Breast epithelium (tissue), 4 donors: ENCODE measurements at regions not wholly inside any gene's neighbourhood (a gene's known extent, or its start where the extent isn't known, plus 50 kb on each side); places are given as distances from the start of the nearest gene placed in this dataset.

ENCODE experiments used
- DNase-seq, 2 donors: peaks; one replicate each; pipeline ENCODE4 v3.0.0-alpha.2; 2019; ENCODE audit warnings: low spot score in 2 of 2
- H3K27ac ChIP-seq, 2 donors: fragments of 200-600 bp; sonication (generic) in 1 of 2; one replicate each; pipeline ENCODE4 v1.5.1; 2016 to 2019; ENCODE audit warnings: mild to moderate bottlenecking in 1 of 2
- H3K27me3 ChIP-seq, 2 donors: fragments of 200-600 bp; sonication (generic) in 1 of 2; one replicate each; pipeline versions ENCODE4 v1.5.1 to v1.6.0; 2017 to 2019; ENCODE audit warnings: control low read depth in 1 of 2, mild to moderate bottlenecking in 1 of 2
- H3K36me3 ChIP-seq: fragments of 200-600 bp; one replicate; pipeline ENCODE4 v1.5.1; 2019
- H3K4me1 ChIP-seq, 2 donors: fragments of 200-600 bp; sonication (generic); one replicate each; pipeline ENCODE4 v1.5.1; 2016 to 2019; ENCODE audit warnings: control low read depth in 1 of 2
- H3K4me3 ChIP-seq, 3 donors: fragments of 200-600 bp; sonication (generic); 1 replicate in 2 of 3; 2 replicates in 1 of 3; pipeline ENCODE4 v1.5.1; 2016 to 2019; ENCODE audit warnings: mild to moderate bottlenecking in 3 of 3, moderate library complexity in 2 of 3
- H3K9me3 ChIP-seq, 2 donors: fragments of 200-600 bp; sonication (generic) in 1 of 2; one replicate each; pipeline ENCODE4 v1.5.1; 2016 to 2019; ENCODE audit warnings: control low read depth in 1 of 2
- POLR2A ChIP-seq: fragments of 450-650 bp; IDR thresholded peaks from one replicate; pipeline ENCODE4 v1.6.1; 2016; ENCODE audit warnings: antibody characterized with exemption, mild to moderate bottlenecking, moderate library complexity
- POLR2AphosphoS5 ChIP-seq, 3 donors: sonication (generic); formaldehyde crosslinking; IDR thresholded peaks; one replicate each; pipeline ENCODE4 v1.6.1; 2017; ENCODE audit warnings: antibody characterized with exemption in 3 of 3
- intact Hi-C: fragments of 100-400 bp; cut with DNase I; formaldehyde crosslinking; loops from one replicate; pipeline ENCODE4 v1.15.1; 2023; ENCODE audit warnings: low total_unique reads
- TF ChIP-seq, protein P1 (sequence below), 3 donors: fragments of 450-650 bp; IDR thresholded peaks; one replicate each; pipeline ENCODE4 v1.5.1; 2016 to 2017; ENCODE audit warnings: antibody characterized with exemption in 3 of 3, mild to moderate bottlenecking in 3 of 3, moderate library complexity in 3 of 3

DNA sequence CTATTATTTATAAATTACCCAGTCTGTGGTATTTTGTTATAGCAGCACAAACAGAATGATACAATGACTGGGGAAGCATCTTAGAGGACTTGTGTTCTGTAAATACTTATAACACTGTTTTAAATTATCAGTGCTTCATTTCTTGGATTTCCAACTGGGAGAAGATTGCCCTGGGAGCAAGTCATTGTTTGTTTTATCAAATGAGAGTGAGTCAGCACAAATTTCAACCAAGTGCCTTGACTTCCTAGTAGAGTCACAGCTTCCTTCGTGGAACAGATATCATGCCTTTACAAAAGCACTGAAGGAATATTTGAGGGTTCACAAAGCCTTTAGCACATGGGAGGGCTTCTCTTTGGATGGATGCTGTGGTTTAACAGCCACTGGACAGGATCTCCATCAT is 234.1 kb downstream of the KTN1 start:
- no peaks in the 10 kb centered on the region for H3K36me3 ChIP-seq
- no peak overlapping the region for H3K4me3 ChIP-seq
- TF ChIP-seq POLR2A = no peak
- no peak for TF ChIP-seq POLR2AphosphoS5 (IDR thresholded peaks at IDR 0.05)
- TF ChIP-seq, protein P1, sequence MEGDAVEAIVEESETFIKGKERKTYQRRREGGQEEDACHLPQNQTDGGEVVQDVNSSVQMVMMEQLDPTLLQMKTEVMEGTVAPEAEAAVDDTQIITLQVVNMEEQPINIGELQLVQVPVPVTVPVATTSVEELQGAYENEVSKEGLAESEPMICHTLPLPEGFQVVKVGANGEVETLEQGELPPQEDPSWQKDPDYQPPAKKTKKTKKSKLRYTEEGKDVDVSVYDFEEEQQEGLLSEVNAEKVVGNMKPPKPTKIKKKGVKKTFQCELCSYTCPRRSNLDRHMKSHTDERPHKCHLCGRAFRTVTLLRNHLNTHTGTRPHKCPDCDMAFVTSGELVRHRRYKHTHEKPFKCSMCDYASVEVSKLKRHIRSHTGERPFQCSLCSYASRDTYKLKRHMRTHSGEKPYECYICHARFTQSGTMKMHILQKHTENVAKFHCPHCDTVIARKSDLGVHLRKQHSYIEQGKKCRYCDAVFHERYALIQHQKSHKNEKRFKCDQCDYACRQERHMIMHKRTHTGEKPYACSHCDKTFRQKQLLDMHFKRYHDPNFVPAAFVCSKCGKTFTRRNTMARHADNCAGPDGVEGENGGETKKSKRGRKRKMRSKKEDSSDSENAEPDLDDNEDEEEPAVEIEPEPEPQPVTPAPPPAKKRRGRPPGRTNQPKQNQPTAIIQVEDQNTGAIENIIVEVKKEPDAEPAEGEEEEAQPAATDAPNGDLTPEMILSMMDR (IDR thresholded peaks at IDR 0.05) = no peak
- H3K27me3 ChIP-seq = no peaks in the 10 kb centered on the region
- no peaks in the 10 kb centered on the region for H3K4me1 ChIP-seq
- DNase-seq = no peak
- H3K27ac ChIP-seq = no peak overlapping the region
- intact Hi-C loops = no loop called here
- H3K9me3 ChIP-seq = peaks cover 0 to 9% of the 10 kb centered on the region in 2 donors

DNA sequence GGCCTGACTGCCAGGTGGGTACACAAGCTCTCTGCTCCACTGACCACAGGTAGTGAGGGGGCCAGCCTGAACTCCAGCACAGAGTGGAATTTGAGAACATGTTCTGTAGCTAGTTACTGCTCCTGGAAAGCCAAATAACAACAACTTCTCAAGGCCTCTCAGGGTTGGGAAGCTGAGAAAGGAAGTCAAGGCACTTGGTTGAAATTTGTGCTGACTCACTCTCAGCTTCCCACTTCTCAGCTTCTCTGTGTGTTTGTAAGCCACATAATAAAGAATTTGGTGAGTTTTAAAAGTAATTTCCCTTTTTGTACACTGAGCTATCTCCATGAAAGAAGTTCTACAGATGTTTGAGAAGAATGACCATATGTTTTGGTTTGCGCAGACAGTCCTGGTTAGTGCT is 234.9 kb downstream of the KTN1 start:
- intact Hi-C loops = no loop called here
- no peaks in the 10 kb centered on the region for H3K36me3 ChIP-seq
- no peak overlapping the region for H3K27ac ChIP-seq
- no peaks in the 10 kb centered on the region for H3K27me3 ChIP-seq
- peaks cover 0 to 9% of the 10 kb centered on the region in 2 donors for H3K9me3 ChIP-seq
- no peak for DNase-seq
- H3K4me1 ChIP-seq = no peaks in the 10 kb centered on the region
- TF ChIP-seq POLR2A (no peak), POLR2AphosphoS5 (IDR thresholded peaks at IDR 0.05) (no peak)
- TF ChIP-seq, protein P1 (IDR thresholded peaks at IDR 0.05) = no peak
- H3K4me3 ChIP-seq = no peak overlapping the region

DNA sequence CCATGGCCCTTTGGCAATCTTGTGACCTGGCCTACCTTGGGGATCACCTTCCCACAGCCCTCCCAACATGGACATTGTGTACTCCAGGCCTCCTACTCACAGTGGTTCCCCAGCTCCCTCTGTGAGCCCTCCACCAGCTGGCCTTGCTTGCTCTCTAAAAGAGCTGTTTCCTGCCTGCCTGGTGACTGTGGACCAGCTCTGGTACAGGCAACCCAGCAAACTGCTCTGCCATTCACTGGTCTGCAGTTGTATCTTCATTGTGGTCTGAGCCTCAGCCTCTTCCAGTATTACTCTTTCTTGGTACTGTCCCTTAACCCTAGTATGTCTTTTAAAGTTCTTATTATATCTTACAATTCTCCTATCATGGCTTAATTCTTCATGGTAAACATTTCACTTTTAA is 236.2 kb downstream of the KTN1 start:
- DNase-seq = no peak
- Histone ChIP-seq H3K27ac (no peak overlapping the region), H3K9me3 (peaks cover 0 to 9% of the 10 kb centered on the region in 2 donors), H3K36me3 (no peaks in the 10 kb centered on the region), H3K4me3 (no peak overlapping the region), H3K27me3 (no peaks in the 10 kb centered on the region), H3K4me1 (no peaks in the 10 kb centered on the region)
- TF ChIP-seq POLR2AphosphoS5 (IDR thresholded peaks at IDR 0.05) (no peak), POLR2A (no peak)
- TF ChIP-seq, protein P1 (IDR thresholded peaks at IDR 0.05) = no peak
- intact Hi-C loops = no loop called here

DNA sequence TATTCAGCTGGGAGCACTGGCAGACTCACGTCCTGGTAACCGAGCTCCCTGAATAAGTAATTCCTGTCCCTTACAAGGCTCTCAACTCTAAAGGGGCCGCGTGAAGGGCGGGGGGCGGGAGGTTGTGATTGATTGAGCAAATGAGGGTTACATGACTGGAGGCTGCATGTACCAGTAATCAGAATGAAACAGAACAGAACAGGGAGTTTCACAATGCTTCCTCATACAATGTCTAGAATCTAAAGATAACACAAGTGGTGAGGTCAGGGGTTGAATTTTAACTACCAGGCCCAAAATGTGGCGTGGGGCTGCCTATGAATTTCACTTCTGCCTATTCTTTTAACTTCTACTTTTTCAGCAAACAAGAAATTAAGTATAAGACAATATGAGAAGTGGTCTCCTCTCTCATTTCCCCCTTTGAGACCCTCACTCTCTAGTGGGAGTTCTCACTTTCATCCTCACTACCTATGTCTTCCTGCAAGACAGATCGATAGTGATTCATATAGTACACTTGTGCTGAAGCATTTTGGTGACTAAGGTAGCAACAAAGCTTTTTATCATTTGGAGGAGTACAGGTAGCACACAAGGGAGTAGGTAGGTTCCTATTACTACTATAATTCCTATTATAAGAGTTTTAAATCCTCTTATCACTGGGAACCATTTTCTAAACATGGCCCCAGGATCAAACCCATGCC is 239.8 kb downstream of the KTN1 start:
- Histone ChIP-seq H3K9me3 (peaks cover 6 to 24% of the 10 kb centered on the region in 2 donors), H3K27me3 (no peaks in the 10 kb centered on the region), H3K4me3 (no peak overlapping the region), H3K36me3 (no peaks in the 10 kb centered on the region), H3K27ac (no peak overlapping the region), H3K4me1 (no peaks in the 10 kb centered on the region)
- intact Hi-C loops = no loop called here
- DNase-seq = no peak
- no peak for TF ChIP-seq POLR2AphosphoS5 (IDR thresholded peaks at IDR 0.05)
- TF ChIP-seq POLR2A = no peak
- TF ChIP-seq, protein P1 (IDR thresholded peaks at IDR 0.05) = no peak

DNA sequence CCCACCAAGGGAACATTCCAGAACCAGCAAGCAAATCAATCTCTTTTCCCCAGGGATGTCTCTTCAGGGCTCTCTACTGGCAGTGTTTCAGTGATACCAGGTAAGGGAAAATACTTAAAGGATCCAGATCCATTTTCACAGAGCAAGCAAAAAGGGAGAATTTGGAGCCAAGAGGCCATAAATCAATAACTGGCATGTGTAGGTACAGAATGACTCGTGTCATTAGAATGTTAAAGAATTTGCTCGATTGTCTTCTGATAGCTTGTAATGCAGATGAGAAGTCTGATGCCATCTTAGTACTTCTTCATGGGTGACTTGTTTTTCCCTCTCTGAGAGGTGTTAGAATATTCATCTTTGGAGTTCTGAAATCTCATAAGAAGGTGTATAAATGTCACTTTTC is 242.9 kb downstream of the KTN1 start:
- no peaks in the 10 kb centered on the region for H3K4me1 ChIP-seq
- DNase-seq = no peak
- TF ChIP-seq POLR2AphosphoS5 (IDR thresholded peaks at IDR 0.05) (no peak), POLR2A (no peak)
- TF ChIP-seq, protein P1 (IDR thresholded peaks at IDR 0.05) = no peak
- H3K27ac ChIP-seq = no peak overlapping the region
- H3K36me3 ChIP-seq = no peaks in the 10 kb centered on the region
- no peaks in the 10 kb centered on the region for H3K27me3 ChIP-seq
- intact Hi-C loops = no loop called here
- H3K9me3 ChIP-seq = peaks cover 6 to 16% of the 10 kb centered on the region in 2 donors
- no peak overlapping the region for H3K4me3 ChIP-seq
